GM19468 (cell line): ENCODE measurements at regions not wholly inside any gene's neighbourhood (a gene's known extent, or its start where the extent isn't known, plus 50 kb on each side); places are given as distances from the start of the nearest gene placed in this dataset.
A peak's percentile ranks its signal among the peaks of the same experiment; 100 is the strongest.
"Not testable (repeated sequence)": the region's sequence is repeated elsewhere in the genome, so short reads cannot be mapped to it uniquely, and the experiment has no call there.

Experiments used
- ATAC-seq: cut with Tn5 transposase; IDR thresholded peaks from one replicate; pipeline ENCODE4 v1.9.1; 2021; ENCODE audit warnings: mild to moderate bottlenecking, moderate library complexity, moderate number of reproducible peaks; ENCODE audit not compliant: unreplicated experiment; ENCODE audit errors: extremely low read depth

GRCh38 chr1:200496937-200497336, 87.1 kb upstream of the ZNF281 start:
- no peak for ATAC-seq

- no peak for ATAC-seq
Observed at GRCh38 chr1:200495901-200496300, 86.1 kb upstream of the ZNF281 start.

- no peak for ATAC-seq
Observed at GRCh38 chr1:200493344-200493743, 83.5 kb upstream of the ZNF281 start.

- ATAC-seq: no peak
Observed at GRCh38 chr1:200491103-200491502, 81.3 kb upstream of the ZNF281 start.

- no peak for ATAC-seq
Observed at GRCh38 chr1:200490183-200490582, 80.3 kb upstream of the ZNF281 start.

- ATAC-seq: no peak
Observed at GRCh38 chr1:200488375-200489165, 78.7 kb upstream of the ZNF281 start.

- ATAC-seq: no peak
Observed at GRCh38 chr1:200487650-200488049, 77.8 kb upstream of the ZNF281 start.

GRCh38 chr1:200486634-200487033, 76.8 kb upstream of the ZNF281 start:
- no peak for ATAC-seq

- not testable (repeated sequence) for ATAC-seq
Observed at GRCh38 chr1:200484438-200484946, 74.7 kb upstream of the ZNF281 start.

- peak; percentile 87 for ATAC-seq
Observed at GRCh38 chr1:200483491-200484143, 73.8 kb upstream of the ZNF281 start.

GRCh38 chr1:200480964-200481363, 71.1 kb upstream of the ZNF281 start:
- no peak for ATAC-seq

- no peak for ATAC-seq
Observed at GRCh38 chr1:200479816-200480215, 70.0 kb upstream of the ZNF281 start.

- ATAC-seq: no peak
Observed at GRCh38 chr1:200478945-200479558, 69.2 kb upstream of the ZNF281 start.

- ATAC-seq: no peak
Observed at GRCh38 chr1:200478239-200478623, 68.4 kb upstream of the ZNF281 start.

- no peak for ATAC-seq
Observed at GRCh38 chr1:200474633-200475032, 64.8 kb upstream of the ZNF281 start.

- peak; percentile 36 for ATAC-seq
Observed at GRCh38 chr1:200473698-200474371, 64.0 kb upstream of the ZNF281 start.

GRCh38 chr1:200471739-200472138, 61.9 kb upstream of the ZNF281 start:
- ATAC-seq: no peak

- ATAC-seq: no peak
Observed at GRCh38 chr1:200468264-200469001, 58.6 kb upstream of the ZNF281 start.

GRCh38 chr1:200464784-200465400, 55.1 kb upstream of the ZNF281 start:
- ATAC-seq: no peak
